Adrenal gland (tissue), 5 donors: ENCODE measurements at regions not wholly inside any gene's neighbourhood (a gene's known extent, or its start where the extent isn't known, plus 50 kb on each side); places are given as distances from the start of the nearest gene placed in this dataset.

Experiments
- CTCF ChIP-seq, 6 experiments: fragments of 450-650 bp in 4 of 6; fragments of 200-600 bp in 2 of 6; sonication (generic) in 1 of 6; IDR thresholded peaks; 1 replicate in 5 of 6; 2 replicates in 1 of 6; pipeline versions ENCODE4 v1.5.1 to v1.8.0; 2016 to 2021; ENCODE audit warnings: antibody characterized with exemption in 6 of 6, mild to moderate bottlenecking in 2 of 6, moderate library complexity in 1 of 6
- POLR2A ChIP-seq, 2 donors: fragments of 450-650 bp; IDR thresholded peaks; one replicate each; pipeline ENCODE4 v1.6.1; 2017; ENCODE audit warnings: antibody characterized with exemption in 2 of 2, mild to moderate bottlenecking in 2 of 2, moderate library complexity in 1 of 2
- donor health status: DM: no; HTN: no; CAD: no.

GRCh38 chr1:198400063-198400462 is 140.4 kb downstream of the ATP6V1G3 start:
- TF ChIP-seq CTCF (IDR thresholded peaks at IDR 0.05) (no peak), POLR2A (IDR thresholded peaks at IDR 0.05) (no peak)
